HG03521 (cell line): ENCODE measurements at regions not wholly inside any gene's neighbourhood (a gene's known extent, or its start where the extent isn't known, plus 50 kb on each side); places are given as distances from the start of the nearest gene placed in this dataset.

ENCODE experiments used
- ATAC-seq: cut with Tn5 transposase; IDR thresholded peaks from one replicate; pipeline ENCODE4 v1.9.1; 2021; ENCODE audit warnings: mild to moderate bottlenecking, moderate library complexity; ENCODE audit not compliant: unreplicated experiment

DNA sequence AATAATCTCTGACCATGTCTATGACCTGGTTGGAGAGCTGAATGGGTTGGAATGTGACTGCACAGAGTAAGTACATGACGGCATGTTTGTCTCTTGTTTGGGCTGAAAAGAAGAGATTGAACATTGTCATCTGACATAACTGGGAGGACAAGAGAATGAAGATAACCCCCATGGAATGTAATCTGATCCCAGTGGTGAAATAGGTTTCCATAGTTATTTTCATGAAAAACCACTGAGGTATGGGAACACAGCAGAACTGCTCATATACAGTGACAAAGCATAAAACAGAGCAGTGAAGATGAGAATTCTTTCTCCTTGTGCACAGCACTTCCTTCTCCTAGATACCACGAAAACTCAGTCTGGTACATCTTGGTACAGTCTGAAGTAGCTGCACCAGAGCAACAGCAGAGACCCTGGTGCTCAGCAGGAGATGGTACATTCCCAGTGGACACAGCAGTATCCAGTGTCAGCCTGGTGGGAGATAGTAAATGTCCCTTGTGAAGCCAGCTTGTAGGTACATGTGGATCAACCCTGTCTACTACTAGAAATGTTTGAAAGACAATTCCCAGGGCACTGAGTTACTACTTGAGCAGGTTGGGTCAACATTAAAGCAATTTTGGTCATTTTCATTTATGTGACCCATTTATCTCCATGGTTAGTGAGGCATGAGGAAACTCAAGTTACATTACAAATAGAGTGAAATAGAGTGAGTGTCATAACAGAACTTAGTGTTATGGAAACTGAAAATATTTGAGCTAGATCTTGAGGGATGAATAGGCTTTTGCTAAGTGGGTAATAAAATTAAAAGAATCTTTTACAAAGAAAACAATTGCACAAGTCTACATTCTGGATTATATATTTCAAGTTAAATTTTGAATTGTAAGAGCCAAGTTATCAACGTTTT is 178.3 kb downstream of the SUCNR1 start:
- ATAC-seq: peak; percentile 55

- ATAC-seq: no peak
These were observed 180.4 kb downstream of the SUCNR1 start for GRCh38 chr3:152053866-152054265.

DNA sequence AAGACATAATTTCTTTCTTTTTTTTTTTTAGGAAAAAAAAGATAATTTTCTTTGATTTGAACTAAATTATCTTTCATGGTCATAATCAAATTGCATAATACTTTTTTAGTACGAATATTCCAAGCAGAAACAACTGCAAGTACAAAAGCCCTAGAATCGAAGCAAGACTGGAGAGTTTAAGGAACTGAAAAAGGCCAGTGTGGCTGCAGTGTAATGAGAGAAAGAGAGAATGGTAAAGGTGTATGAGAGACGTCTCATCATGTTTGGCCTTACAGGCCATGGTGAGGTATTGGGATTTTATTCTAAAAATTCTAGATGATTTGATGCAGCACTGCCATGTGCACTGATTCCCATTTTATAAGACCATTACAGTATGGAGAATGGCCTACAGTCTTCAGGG is 180.9 kb downstream of the SUCNR1 start:
- peak; percentile 71 for ATAC-seq

DNA sequence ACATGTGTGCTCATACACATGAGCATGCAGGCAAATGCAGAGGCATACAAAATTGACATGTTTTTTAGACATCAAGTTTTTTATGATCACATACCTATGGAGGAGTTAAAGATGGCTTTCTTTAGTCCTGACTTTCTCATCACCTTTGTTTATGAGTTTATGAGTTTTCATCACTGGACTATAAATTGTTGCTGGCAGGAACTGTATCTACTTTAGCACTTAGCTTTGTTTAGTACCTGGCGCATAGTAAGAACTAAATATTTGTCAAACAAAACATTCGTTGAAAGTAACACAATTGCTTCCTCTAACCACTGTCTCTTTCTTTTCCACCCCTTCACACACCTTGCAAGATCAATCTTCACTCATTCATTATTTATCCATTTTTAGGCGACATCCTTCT is 182.6 kb downstream of the SUCNR1 start:
- no peak for ATAC-seq

GRCh38 chr3:152056481-152056880 is 183.0 kb downstream of the SUCNR1 start:
- no peak for ATAC-seq

GRCh38 chr3:152056987-152057386 is 183.5 kb downstream of the SUCNR1 start:
- ATAC-seq: no peak

GRCh38 chr3:152058856-152059255 is 185.4 kb downstream of the SUCNR1 start:
- ATAC-seq: no peak

DNA sequence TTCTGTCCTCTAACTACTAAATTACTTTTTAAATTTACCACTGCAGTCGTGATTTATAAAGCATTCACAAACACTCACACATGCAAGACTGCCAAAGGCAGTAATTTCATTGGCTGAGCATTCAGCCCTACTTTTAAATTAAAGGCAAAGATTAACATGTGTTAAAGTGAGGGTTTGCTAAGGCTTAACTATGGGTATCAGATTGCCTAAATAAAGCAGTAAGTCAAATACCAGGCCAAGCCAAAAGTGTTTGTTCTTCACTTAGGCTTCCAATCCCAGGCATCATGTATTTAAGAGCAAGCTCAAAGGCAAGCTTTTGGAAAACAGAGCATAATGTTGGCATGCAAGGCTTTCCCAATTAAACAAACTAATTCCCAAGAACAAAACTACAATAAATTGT is 187.3 kb downstream of the SUCNR1 start:
- ATAC-seq: no peak

DNA sequence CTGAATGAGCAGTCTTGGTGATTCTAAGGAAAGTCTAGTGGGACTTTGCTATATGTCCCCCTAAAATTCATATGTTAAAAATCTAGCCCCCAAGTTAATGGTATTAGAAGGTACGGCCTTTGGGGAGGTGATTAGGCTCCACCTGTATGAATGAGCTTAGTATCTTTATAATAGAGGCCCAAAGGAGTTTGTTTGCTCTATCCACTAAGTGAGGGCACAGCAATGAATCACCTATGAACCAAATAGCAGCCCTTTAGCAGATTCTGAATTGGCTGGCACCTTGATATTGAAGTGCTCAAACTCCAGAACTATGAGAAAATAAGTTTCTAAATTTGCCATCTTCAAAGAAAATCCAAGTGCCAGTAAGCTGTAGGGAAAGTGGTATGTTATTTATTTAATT is 187.9 kb downstream of the SUCNR1 start:
- no peak for ATAC-seq

DNA sequence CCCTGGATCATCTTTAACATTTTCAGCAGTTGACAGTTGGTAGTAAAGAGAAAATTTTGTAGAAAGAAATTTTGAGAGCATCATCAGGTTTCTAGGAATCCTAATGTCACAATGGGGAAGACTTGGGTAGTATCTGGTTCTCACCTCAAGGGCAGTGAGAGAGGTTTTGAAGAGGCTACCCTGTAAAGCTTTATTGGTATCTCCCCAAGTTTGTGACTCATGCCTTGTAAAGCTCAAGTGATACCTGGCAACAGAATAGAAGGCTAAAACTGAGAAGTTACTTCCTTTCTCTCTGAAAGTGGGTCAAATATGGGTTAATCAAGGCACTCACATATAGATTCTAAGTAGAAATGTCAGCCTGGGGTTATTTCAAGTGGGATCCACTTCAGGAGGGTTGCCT is 196.4 kb downstream of the SUCNR1 start:
- ATAC-seq: no peak

DNA sequence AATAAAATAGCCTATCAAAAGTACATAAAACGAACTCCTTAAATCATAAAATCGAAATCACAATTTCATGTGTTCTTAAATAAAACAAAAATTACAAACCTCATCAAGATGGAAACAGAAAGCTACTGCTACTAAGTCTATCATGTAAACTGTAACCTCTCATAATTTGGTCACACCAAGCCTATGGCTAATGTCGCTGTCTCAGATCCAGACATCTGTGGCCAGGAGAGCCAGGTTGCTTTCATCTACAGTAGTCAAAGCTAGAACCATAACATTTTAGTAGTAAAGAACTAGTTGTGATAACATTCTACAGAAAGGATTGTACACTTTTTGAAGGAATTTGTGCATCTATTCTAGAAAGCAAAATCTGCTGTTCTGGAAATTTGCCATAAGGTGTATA is 197.4 kb upstream of the MBNL1 start:
- no peak for ATAC-seq

GRCh38 chr3:152071924-152072323 is 196.8 kb upstream of the MBNL1 start:
- no peak for ATAC-seq

DNA sequence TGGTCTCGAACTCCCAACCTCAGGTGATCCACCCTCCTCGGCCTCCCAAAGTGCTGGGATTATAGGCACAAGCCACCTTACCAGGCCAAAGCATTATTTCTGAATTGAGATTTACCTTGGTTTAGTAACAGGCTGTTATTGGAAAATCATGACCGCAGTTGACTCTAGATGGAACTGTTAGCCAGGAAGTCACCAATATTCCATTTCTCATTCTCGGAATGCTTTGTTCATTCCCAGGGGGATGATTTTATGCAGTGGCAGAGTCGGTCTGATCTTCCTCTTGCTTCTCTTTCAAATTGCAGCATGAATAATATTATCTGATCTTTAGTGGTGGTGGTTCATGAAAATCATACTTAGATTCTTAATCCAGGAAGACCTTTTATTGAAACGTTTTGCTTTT is 195.5 kb upstream of the MBNL1 start:
- no peak for ATAC-seq

DNA sequence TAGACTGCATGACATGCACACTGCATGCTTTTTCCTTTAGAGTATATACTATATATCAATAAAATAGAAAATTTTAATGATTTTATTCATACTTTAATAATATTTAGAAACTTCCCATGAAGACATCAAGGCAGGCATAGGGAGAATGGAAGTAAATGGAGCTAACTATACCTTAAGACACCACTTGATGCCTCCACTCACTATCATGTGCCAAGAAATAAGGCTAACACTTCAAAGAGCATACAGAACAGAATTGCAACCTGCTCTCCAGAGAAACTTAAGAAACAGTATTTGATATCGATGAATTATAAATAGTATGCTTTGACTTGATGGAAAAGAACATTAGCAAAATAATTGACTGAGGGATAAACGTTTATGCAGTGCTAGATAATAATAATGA is 192.6 kb upstream of the MBNL1 start:
- no peak for ATAC-seq

GRCh38 chr3:152079980-152080379 is 188.7 kb upstream of the MBNL1 start:
- ATAC-seq: no peak

GRCh38 chr3:152083135-152083534 is 185.6 kb upstream of the MBNL1 start:
- no peak for ATAC-seq

- no peak for ATAC-seq
These were observed 184.1 kb upstream of the MBNL1 start for GRCh38 chr3:152084441-152085158.

DNA sequence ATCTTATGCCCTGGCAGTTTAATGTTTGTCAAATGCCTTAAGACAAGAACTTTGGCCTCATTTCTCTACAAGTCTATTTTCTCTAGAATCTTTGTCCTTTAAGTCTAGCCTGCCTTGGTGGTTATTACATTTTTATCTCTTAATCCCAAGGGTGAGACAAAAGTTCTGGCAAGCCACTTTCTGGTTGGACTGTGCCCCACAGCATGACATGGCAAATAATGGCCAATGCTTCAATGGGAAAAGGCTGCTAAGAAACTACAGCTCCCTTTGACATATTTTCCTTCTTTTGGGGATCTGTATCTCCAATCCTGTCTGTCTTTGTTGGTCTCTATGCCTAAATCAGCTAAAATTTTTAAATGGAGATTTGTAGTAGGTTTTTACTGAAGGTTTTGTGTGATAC is 181.6 kb upstream of the MBNL1 start:
- ATAC-seq: no peak

- no peak for ATAC-seq
These were observed 179.2 kb upstream of the MBNL1 start for GRCh38 chr3:152089528-152089927.

DNA sequence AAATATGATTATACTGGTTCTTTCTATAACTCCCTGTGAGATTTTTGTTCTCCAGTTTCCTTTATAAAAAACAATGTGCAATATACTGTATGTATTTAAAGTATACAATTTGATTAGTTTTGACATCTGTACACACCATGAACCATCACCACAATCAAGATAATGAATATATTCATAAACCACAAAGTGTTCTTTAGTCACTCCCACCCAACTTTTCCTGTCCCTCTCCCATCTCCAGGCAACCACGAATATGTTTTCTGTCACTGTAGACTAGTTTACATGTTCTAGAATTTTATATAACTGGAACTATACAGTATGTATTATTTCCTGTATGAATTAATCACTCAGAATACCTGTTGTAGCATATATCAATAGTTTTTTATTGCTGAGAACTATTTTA is 177.0 kb upstream of the MBNL1 start:
- ATAC-seq: no peak

GRCh38 chr3:152093901-152094300 is 174.8 kb upstream of the MBNL1 start:
- no peak for ATAC-seq

GRCh38 chr3:152094406-152094805 is 174.3 kb upstream of the MBNL1 start:
- no peak for ATAC-seq
